ENCODE measurements at regions not wholly inside any gene's neighbourhood (a gene's known extent, or its start where the extent isn't known, plus 50 kb on each side); places are given as distances from the start of the nearest gene placed in this dataset.

DNA sequence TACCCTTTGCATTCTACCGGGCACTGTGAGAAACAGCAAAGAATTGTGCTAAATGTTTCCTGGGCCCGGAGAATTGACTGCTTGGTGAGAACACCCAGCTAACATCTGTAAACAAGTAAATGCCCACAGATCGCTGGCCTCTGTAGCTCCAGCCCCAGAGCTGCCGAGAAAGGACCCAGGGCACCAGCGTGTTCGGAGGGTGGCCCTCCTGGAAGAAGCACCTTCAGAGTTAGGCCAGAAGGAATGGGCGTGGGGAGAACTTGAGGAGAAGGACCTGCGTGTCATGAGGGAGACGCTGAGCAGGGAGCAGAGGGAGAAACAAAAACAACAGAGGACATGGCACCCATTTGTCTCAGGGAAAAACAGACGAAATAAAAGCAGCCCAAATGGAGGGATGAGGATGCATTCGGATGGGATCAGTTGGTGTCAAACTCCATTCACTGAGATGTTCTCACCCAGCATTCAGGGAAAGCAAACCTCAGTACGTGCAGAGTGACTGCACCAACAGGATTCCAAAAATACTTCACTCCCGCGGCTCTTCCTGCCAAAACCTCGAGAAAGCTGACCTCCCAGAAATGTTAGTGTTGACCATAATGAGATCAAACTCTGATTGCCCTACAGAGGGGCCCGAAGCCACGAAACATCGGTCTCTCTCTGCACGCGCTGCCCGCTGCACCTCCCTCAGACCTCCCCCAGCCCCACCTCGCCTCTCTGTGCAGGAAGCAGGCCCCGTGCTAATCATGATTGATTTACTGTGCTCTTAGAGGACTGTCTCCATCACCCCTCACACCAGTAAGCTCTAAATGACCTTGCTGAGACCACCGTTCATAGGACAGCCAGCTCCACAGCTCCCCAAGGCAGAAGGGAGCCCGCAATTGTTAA is 376.3 kb upstream of the SALL3 start:
- no peaks in the 10 kb centered on the region for H3K27me3 ChIP-seq (ENCODE audit: insufficient read depth, low read depth, low read length)
- H3K9me2 ChIP-seq (ENCODE audit: insufficient read depth, low read length) = no peaks in the 10 kb centered on the region
- no peaks in the 10 kb centered on the region for H3K9me3 ChIP-seq (ENCODE audit: low read length)
- TF ChIP-seq MXI1 (conservative IDR thresholded peaks at IDR 0.05; ENCODE audit: poor library complexity, severe bottlenecking) = no peak
- TF ChIP-seq POLR2AphosphoS5 (IDR thresholded peaks at IDR 0.05) = no peak
- no peak for TF ChIP-seq EP300 (conservative IDR thresholded peaks at IDR 0.05; ENCODE audit: poor library complexity, severe bottlenecking)
- TF ChIP-seq SMC3 (conservative IDR thresholded peaks at IDR 0.05; ENCODE audit: poor library complexity) = no peak
- TF ChIP-seq TAF1 (IDR thresholded peaks at IDR 0.05; ENCODE audit: low read depth) = no peak
- no peak for TF ChIP-seq RAD21 (conservative IDR thresholded peaks at IDR 0.05)
- TF ChIP-seq, protein P1, sequence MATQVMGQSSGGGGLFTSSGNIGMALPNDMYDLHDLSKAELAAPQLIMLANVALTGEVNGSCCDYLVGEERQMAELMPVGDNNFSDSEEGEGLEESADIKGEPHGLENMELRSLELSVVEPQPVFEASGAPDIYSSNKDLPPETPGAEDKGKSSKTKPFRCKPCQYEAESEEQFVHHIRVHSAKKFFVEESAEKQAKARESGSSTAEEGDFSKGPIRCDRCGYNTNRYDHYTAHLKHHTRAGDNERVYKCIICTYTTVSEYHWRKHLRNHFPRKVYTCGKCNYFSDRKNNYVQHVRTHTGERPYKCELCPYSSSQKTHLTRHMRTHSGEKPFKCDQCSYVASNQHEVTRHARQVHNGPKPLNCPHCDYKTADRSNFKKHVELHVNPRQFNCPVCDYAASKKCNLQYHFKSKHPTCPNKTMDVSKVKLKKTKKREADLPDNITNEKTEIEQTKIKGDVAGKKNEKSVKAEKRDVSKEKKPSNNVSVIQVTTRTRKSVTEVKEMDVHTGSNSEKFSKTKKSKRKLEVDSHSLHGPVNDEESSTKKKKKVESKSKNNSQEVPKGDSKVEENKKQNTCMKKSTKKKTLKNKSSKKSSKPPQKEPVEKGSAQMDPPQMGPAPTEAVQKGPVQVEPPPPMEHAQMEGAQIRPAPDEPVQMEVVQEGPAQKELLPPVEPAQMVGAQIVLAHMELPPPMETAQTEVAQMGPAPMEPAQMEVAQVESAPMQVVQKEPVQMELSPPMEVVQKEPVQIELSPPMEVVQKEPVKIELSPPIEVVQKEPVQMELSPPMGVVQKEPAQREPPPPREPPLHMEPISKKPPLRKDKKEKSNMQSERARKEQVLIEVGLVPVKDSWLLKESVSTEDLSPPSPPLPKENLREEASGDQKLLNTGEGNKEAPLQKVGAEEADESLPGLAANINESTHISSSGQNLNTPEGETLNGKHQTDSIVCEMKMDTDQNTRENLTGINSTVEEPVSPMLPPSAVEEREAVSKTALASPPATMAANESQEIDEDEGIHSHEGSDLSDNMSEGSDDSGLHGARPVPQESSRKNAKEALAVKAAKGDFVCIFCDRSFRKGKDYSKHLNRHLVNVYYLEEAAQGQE (IDR thresholded peaks at IDR 0.05; ENCODE audit: borderline replicate concordance) = no peak
- TF ChIP-seq, protein P2, sequence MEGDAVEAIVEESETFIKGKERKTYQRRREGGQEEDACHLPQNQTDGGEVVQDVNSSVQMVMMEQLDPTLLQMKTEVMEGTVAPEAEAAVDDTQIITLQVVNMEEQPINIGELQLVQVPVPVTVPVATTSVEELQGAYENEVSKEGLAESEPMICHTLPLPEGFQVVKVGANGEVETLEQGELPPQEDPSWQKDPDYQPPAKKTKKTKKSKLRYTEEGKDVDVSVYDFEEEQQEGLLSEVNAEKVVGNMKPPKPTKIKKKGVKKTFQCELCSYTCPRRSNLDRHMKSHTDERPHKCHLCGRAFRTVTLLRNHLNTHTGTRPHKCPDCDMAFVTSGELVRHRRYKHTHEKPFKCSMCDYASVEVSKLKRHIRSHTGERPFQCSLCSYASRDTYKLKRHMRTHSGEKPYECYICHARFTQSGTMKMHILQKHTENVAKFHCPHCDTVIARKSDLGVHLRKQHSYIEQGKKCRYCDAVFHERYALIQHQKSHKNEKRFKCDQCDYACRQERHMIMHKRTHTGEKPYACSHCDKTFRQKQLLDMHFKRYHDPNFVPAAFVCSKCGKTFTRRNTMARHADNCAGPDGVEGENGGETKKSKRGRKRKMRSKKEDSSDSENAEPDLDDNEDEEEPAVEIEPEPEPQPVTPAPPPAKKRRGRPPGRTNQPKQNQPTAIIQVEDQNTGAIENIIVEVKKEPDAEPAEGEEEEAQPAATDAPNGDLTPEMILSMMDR (IDR thresholded peaks at IDR 0.05; ENCODE audit: poor library complexity, severe bottlenecking) = no peak
- TF ChIP-seq EZH2 (IDR thresholded peaks at IDR 0.05; ENCODE audit: borderline replicate concordance, insufficient read depth, low read length, poor library complexity, severe bottlenecking) = no peak
- H3F3A ChIP-seq (ENCODE audit: insufficient read depth, low read length, poor library complexity, severe bottlenecking) = no peaks in the 10 kb centered on the region
- no peak overlapping the region for H2AFZ ChIP-seq (ENCODE audit: low read depth, low read length)
- no peaks in the 10 kb centered on the region for H4K20me1 ChIP-seq (ENCODE audit: insufficient read depth)
- no peaks in the 10 kb centered on the region for H3K36me3 ChIP-seq (ENCODE audit: insufficient read depth, low read length)
- H3K4me3 ChIP-seq (ENCODE audit: low read length) = no peak overlapping the region
- H3K9ac ChIP-seq (ENCODE audit: low read length) = no peak overlapping the region
- H3K4me2 ChIP-seq (ENCODE audit: low read length) = no peak overlapping the region
- no peaks in the 10 kb centered on the region for H3K79me2 ChIP-seq (replicated peaks; ENCODE audit: insufficient read depth, low read length)
- H3K27ac ChIP-seq (ENCODE audit: low read length) = no peak overlapping the region

DNA sequence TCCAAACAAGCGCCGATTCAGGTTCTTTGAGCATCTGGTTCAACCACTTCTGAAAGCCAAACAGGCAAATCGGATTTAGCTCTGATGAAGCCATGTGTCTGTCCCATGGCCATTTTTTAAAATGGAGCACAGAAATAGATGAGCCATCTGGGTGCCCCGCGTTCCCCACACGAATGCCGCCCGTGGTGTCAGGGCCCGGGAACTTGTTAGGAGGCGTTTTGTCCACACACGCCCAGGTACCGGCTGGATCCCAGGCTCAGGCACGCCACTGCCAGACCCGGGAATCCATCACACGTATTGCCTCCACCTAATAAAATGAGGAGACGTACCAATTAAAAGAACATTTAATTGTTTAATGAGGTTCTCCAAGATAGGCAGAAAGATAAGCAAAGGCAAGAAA is 374.4 kb upstream of the SALL3 start:
- H3K27ac ChIP-seq (ENCODE audit: low read length) = no peak overlapping the region
- H3K4me3 ChIP-seq (ENCODE audit: low read length) = no peak overlapping the region
- H2AFZ ChIP-seq (ENCODE audit: low read depth, low read length) = no peak overlapping the region
- H3K4me2 ChIP-seq (ENCODE audit: low read length) = no peak overlapping the region
- H4K20me1 ChIP-seq (ENCODE audit: insufficient read depth) = no peaks in the 10 kb centered on the region
- no peaks in the 10 kb centered on the region for H3F3A ChIP-seq (ENCODE audit: insufficient read depth, low read length, poor library complexity, severe bottlenecking)
- no peaks in the 10 kb centered on the region for H3K27me3 ChIP-seq (ENCODE audit: insufficient read depth, low read depth, low read length)
- no peaks in the 10 kb centered on the region for H3K9me2 ChIP-seq (ENCODE audit: insufficient read depth, low read length)
- H3K79me2 ChIP-seq (replicated peaks; ENCODE audit: insufficient read depth, low read length) = no peaks in the 10 kb centered on the region
- no peak overlapping the region for H3K9ac ChIP-seq (ENCODE audit: low read length)
- no peaks in the 10 kb centered on the region for H3K9me3 ChIP-seq (ENCODE audit: low read length)
- TF ChIP-seq, protein P2 (IDR thresholded peaks at IDR 0.05; ENCODE audit: poor library complexity, severe bottlenecking) = no peak
- TF ChIP-seq EP300 (conservative IDR thresholded peaks at IDR 0.05; ENCODE audit: poor library complexity, severe bottlenecking) (no peak), TAF1 (IDR thresholded peaks at IDR 0.05; ENCODE audit: low read depth) (no peak), MXI1 (conservative IDR thresholded peaks at IDR 0.05; ENCODE audit: poor library complexity, severe bottlenecking) (no peak), EZH2 (IDR thresholded peaks at IDR 0.05; ENCODE audit: borderline replicate concordance, insufficient read depth, low read length, poor library complexity, severe bottlenecking) (no peak), RAD21 (conservative IDR thresholded peaks at IDR 0.05) (no peak), POLR2AphosphoS5 (IDR thresholded peaks at IDR 0.05) (no peak), SMC3 (conservative IDR thresholded peaks at IDR 0.05; ENCODE audit: poor library complexity) (no peak)
- TF ChIP-seq, protein P1 (IDR thresholded peaks at IDR 0.05; ENCODE audit: borderline replicate concordance) = no peak
- H3K36me3 ChIP-seq (ENCODE audit: insufficient read depth, low read length) = no peaks in the 10 kb centered on the region
